ENCODE measurements at regions not wholly inside any gene's neighbourhood (a gene's known extent, or its start where the extent isn't known, plus 50 kb on each side); places are given as distances from the start of the nearest gene placed in this dataset.

GRCh38 chr2:173578404-173579107, 223.9 kb downstream of the CDCA7 start:
- TF ChIP-seq, protein P1, sequence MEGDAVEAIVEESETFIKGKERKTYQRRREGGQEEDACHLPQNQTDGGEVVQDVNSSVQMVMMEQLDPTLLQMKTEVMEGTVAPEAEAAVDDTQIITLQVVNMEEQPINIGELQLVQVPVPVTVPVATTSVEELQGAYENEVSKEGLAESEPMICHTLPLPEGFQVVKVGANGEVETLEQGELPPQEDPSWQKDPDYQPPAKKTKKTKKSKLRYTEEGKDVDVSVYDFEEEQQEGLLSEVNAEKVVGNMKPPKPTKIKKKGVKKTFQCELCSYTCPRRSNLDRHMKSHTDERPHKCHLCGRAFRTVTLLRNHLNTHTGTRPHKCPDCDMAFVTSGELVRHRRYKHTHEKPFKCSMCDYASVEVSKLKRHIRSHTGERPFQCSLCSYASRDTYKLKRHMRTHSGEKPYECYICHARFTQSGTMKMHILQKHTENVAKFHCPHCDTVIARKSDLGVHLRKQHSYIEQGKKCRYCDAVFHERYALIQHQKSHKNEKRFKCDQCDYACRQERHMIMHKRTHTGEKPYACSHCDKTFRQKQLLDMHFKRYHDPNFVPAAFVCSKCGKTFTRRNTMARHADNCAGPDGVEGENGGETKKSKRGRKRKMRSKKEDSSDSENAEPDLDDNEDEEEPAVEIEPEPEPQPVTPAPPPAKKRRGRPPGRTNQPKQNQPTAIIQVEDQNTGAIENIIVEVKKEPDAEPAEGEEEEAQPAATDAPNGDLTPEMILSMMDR (IDR thresholded peaks at IDR 0.05 in 4 of 5, conservative IDR thresholded peaks at IDR 0.05 in 1 of 5), result no peak
- TF ChIP-seq POLR2A (IDR thresholded peaks at IDR 0.05), result no peak
